C1 segment of cervical spinal cord (tissue), 14 donors: ENCODE measurements at regions not wholly inside any gene's neighbourhood (a gene's known extent, or its start where the extent isn't known, plus 50 kb on each side); places are given as distances from the start of the nearest gene placed in this dataset.
"Not testable (repeated sequence)": the region's sequence is repeated elsewhere in the genome, so short reads cannot be mapped to it uniquely, and the experiment has no call there.

ENCODE experiments used
- DNase-seq, 14 donors: peaks; one replicate each; lab custom pipeline; 2025; lab: John Stamatoyannopoulos, UW

- DNase-seq = not testable (repeated sequence)
Measured at GRCh38 chr15:24488164-24488907, 187.2 kb upstream of the NPAP1 start.

GRCh38 chr15:24505216-24505615 lies 170.4 kb upstream of the NPAP1 start:
- not testable (repeated sequence) for DNase-seq

DNA sequence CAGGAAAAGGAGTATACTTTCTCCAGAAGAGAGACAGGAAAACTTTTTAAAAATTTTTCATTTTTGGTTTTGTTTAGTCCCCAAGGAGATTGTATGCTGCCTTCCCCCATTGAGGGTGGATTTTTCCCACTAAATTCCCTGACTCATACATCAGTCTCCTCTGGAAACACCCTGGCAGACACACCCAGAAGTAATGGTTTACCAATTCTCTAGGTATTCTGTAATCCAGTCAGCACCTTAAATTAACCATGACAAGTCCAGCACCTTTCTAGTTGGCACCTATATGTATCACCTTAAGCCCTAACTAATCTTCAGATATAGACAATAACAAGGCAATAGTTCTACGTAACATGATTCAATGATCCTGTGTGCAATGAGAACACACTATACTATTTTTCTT lies 165.9 kb upstream of the NPAP1 start:
- not testable (repeated sequence) for DNase-seq

DNA sequence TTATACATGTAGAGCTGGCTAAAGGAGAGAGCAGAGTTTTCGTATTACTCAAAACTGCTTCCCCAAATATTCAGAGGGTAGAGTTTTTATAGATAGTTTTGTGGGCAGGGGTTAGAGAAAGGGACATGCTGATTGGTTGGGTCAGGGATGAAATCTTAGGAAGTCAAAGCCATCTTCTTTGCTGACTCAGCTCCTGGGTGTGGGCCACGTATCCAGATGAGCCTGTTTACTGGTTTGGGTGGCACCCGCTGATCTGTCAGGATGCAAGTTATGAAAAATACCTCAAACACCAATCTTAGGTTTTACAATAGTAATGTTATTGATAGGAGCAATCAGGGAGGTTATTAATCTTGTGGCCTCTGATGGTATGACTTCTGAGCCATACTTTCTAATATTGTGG lies 164.0 kb upstream of the NPAP1 start:
- DNase-seq = not testable (repeated sequence)

GRCh38 chr15:24518772-24519171 lies 156.8 kb upstream of the NPAP1 start:
- DNase-seq = not testable (repeated sequence)

DNA sequence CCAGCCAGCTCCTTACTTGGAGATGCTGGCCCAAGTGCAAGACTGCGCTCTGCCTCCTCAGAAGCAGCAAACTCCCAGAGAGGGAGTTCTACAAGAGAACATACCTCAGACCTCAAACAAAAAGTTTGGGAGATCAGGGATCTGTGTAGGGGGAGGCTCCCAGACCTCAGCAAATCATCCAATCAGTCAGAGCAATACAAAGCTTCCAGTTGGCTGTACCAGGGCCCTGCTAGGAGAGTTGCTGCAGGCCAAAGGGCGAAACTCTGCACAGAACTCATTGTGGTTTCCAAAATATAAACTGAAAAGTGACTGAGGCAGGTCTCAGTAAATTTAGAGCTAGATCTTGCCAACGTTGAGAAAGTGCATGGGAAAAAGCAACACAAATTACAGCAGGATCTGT lies 144.3 kb upstream of the NPAP1 start:
- DNase-seq = not testable (repeated sequence)

DNA sequence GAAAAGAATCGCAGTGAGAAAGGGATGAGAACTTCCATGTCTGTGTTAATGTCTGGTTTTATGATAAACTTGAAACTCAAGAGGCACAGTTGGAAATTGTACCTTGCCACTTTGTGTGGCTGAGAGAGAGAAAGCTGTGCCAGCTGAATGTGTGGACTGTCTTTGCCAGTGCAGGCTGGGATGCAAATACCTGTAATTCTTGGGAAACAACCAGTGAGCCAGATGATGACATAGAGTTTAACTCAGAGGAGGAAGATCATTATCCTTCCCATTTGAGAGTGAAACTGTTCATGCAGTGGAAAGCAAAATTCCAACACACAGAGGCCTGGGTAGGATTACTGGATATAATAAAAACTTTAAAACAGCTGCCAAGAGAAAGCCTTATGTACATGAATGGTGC lies 141.5 kb upstream of the NPAP1 start:
- not testable (repeated sequence) for DNase-seq

GRCh38 chr15:24557281-24557680 lies 118.3 kb upstream of the NPAP1 start:
- not testable (repeated sequence) for DNase-seq

DNA sequence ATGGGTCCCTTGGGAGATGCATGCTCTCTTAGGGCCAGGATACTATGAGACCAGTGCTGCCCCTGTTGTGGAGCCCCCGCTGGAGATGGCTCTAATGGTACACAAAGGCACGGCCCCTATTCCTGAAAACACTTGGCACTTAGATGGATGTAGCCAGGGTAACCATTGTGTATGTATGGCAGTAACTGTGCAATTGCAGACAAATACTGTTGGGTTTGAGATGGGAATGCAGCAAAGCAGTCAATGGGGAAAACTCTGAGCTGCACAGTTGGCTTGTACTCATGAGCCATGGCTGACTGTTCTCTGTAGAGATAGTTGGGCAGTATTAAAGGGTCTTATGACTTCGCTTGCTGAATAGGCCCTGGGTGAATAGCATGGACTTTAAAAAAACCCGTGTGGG lies 67.9 kb upstream of the NPAP1 start:
- no peak for DNase-seq

DNA sequence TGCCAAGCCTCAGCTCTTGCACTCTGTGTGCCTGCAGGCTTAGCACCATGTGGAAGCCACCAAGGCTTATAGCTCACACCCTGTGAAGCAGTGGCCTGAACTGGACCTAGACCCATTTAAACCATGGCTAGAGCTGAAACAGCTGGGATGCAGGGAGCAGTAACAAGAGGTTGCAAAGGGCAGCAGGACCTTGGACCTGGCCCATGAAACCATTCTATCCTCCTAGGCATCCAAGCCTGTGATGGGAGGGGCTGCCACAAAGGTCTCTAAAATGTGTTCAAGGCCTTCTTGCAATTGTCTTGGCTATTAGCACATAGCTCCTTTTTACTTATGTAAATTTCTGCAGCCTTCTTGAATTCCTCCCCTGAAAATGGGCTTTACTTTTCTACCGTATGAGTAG lies 57.9 kb upstream of the NPAP1 start:
- DNase-seq = no peak

GRCh38 chr15:24621630-24622215 lies 53.9 kb upstream of the NPAP1 start:
- DNase-seq = no peak
